CD4-positive, alpha-beta T cell treated with Interleukin-10 for 1 hour (primary cell): ENCODE measurements at regions not wholly inside any gene's neighbourhood (a gene's known extent, or its start where the extent isn't known, plus 50 kb on each side); places are given as distances from the start of the nearest gene placed in this dataset.

Experiments
- DNase-seq: peaks from one replicate; pipeline ENCODE4 v3.0.0-alpha.2; 2020

DNA sequence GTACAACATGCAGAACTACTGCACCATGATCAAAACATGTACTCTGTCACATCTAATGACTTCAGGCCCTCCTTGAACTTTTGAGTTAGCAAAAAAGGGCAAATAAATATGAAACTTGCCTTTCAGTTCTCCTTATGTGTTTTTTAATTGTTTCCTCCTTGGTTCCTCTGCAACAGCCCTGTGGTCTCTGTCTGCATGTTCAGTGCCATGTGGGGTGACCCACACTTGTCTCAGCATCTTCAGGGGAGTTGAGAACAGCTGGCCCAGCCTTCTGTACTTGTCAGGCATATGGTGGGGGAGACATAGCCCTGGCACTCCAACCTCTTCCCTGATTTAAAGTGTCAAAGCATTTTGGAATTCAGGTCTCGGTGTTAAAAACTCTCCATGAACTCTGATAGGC lies 188.0 kb upstream of the PGRMC2 start:
- DNase-seq: no peak

DNA sequence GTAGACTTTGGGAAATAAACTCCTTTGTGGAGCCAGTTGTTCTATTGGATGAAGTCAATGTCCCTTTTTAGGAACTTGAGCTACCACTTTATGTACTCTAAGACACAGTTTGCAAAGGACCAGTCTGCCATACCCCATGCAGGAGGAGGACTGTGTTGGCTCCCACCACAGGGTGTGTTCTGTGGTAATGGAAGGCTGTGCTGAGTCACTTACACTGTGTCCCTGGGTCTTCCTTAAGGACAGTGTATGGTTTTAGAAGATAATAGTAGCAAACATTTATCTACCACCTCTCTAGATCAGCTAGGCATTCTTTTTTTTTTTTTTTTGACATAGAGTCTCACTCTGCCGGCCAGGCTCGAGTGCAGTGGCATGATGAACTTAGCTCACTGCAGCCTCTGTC lies 184.0 kb upstream of the PGRMC2 start:
- DNase-seq: no peak

DNA sequence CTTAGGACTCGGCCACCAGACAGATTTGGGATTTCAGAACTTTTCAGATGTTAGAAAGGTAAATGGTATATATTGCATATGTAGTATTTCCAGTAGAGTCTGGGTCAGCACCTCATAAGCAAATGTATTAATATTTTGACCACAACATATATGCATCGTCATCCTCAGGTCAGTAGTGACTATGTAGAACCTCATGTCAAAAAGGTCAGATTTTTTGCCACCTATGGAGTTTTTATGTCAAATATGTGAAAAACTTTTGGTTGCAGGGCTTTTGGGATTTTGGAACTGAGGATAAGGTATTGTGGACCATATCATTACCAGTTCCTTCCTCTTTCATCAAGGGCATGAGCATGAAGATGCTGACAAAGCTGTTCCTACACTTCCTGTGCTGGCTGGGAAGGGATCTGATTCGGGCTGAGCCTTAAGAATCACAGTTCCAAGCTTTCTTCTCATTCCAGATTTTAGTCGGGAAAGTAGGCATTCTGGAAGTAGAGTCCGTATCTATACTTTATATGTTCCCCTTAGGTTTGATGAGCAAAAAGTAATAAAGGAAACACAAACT lies 183.0 kb upstream of the PGRMC2 start:
- no peak for DNase-seq

DNA sequence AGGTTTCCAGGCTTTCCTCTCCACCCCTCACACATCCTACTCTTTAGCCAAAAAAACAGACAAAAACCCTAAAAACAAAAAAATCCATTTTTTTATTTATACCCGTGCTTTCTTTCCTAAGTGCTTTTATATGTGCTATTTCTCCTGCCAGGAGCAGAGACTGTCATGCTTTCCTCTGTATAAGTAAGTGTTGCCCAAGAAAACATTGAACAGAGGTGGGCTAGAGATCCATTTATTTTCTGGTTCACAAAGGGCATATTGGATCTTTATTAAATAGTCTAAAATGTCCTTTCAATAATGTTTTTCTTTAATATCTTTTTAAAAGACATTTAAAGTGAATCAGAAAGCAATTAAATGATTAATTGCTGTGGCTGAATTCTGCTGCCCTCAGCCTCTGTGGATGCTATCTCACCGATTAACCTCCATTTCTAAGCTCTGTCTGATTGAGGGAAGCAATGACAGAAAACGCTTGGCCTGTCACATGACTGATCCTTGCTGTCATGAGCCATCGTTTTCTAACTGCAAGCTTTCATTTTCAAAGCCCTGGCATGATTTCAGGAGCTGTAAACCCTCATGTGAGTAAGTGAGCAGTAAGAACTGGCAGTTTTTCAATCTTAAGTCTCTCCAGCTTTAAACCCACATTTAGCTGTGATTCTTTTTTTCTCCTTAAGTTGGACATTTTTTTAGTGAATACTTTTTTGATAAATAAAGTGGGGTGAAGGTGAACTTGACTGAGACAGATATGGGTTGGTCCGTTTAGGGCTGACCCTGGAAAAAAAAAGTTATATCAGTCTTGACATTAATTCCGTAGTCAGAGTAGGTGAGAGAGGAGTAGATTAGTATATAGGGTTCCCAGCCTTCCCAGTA lies 180.7 kb upstream of the PGRMC2 start:
- DNase-seq: no peak

DNA sequence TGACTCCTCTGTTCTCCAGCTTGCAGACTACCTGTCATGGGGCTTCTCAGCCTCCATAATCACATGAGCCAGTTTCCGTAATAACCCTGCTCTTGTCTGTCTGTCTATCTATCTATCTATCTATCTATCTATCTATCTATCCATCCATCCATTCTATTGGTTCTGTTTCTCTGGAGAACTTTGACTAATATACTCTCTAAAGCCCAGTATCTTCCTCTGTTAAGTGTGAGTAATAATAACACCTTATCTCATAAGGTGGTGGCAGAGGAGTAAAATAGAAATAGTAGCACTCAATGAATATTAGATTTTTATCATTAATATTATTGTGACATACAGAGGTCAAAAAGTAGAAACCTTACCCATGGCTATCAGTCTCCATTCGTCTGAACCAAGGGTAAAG lies 177.9 kb upstream of the PGRMC2 start:
- DNase-seq: no peak

DNA sequence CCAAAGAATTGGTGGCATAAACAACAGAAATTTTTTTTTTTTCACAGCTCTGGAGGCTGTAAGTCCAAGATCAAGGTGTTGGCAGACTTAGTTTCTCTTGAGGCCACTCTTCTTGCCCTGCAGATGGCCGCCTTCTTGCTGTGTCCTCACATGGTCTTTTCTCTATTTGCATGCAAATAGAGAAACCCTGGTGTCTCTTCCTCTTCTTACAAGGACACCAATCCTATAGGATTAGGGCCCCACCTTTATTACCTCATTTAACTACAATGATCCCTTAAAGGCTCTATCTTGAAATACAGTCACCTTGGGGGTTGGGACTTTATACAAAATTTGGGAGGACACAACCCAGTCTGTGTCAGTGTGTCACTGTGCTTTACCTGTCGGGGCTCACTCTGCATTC lies 175.4 kb upstream of the PGRMC2 start:
- DNase-seq: no peak

DNA sequence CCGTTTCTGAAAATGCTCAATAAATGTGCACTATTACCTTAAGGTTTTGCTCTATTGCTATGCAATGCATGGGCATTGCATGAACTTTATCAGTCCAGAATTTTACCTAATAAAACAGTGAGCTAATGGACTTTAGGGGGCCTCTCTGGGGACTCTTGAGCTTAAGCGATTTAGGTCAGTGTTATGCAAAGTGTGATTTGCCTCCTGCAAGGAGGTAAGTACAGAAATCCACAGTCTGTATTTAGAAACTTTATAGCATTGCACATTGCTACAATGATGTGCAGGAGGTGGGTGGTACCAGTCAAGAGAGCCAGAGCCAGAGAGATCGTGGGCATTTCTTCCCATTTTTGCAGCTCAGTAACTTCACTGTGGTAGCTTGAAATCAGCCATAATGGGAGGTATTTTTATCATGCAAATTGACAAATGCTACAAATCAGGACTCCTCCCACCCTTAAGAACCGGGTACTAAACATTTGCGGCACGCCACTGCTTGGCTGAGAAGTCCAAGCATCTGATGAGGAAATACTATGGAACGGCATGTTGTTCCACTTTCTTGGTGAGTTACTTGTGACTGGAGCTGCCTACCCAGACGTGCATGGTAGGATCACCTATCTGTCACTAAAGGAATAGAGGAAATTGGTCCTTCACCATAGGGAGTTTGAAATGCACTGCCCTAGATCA lies 174.6 kb upstream of the PGRMC2 start:
- no peak for DNase-seq

DNA sequence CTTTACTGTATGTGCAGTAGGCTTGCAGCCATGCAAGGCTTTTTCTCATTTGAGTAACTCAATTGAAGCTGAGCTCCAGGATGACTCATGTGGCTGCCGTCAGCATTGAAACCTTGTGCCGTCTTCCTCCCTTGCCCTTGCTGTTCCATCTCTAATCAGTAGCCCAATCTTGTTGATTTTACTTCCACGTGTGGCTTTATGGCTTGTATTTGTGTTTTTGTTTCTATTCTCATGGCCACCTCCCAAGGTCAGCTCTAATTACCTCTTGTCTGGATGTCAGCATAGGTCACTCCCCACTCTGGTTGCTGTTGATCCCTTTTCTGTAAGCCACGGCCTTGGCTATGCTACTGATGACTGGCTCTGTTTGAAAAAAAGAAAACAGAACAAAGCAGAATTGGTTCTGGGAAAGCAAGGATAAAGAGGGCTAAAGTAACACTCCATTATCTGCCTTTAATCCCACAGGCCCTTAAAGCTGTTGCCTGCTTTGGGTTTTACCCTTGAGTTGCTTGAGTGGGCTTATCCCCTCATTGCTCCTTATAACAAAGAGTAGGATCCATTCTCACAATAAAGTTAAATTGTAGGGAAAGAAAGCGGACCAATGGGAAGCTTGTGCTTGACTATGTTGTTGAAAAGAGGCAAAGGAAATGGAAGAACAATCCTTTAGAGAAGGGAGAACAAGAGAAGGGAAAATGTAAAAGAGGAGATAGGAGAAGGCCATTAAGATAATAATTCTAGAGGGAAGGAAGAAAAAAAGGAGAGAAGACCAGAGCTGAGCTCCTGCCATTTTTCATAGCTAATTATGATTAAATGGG lies 173.9 kb upstream of the PGRMC2 start:
- no peak for DNase-seq

DNA sequence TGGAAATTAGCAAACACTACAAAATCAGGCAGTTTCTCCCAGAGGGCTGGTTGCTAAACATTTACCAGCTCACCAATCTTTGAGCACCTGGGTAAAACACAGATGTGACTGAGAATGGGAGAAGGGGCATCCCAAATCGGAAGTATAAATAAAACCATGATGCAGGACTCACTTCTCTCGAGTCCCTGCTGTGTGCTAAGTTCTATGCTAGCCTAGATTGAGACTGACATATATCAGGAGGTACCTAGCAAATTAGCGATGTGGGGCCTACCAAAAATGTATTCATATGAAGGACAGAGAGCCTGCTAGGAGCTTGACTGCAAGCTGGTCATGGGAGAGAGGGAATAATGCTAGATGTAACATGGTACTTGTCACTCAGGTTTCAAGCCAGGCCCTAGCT lies 171.9 kb upstream of the PGRMC2 start:
- no peak for DNase-seq

DNA sequence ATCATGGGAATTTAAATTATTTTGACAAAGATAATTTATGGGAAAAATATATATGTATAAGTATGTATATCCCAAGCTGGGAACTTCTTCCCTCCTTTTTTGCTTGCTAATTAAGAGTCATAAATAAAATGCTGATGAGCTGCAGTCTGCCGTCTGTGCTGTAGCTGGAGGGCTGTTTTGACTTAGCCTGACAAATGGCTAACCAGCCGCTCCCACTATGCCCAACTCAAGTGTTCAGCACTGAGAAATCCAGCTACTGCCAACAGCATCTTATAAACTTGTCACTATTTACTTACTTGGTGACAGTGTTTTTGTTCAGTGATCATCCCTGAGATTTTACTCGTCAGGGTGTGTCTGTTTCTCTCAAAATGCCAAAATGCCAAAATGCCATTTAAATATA lies 171.2 kb upstream of the PGRMC2 start:
- no peak for DNase-seq

DNA sequence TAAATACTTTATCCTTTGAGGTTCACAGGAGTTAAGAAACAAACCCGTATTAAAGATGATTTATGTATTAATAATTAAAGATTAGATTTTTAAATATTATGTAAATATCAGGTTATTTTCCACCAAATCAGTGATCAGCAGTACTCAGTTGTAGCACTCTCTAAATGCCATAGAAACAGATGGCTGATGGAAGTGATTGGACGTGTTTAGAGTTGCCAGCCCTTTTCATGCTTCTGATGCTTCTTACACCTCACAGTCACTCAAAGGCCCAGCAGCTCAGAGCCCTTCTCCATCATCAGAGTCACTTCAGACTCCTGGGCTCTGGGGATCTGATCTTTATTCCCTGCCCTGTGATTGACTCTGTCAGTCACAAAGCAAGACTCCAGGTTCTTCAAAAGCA lies 170.1 kb upstream of the PGRMC2 start:
- no peak for DNase-seq

DNA sequence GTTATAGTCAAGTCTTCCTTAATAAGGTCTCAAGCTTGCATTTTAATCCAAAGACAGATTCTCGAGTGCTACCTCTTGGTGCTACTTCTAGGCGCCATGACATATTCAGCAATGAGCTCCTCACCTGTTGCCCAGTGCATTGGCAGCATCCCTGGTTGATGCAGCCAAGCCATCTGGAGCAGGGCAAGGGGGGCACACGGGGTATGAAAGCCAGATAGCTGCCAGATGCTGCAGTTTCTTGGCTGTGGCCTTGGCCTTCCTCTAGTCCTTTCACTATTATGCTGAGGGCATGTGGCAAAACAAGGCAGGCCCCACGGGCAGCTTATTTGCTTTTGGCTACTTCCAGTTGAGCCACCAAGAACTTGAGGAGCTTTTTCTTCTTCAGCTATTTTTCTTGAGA lies 168.6 kb upstream of the PGRMC2 start:
- no peak for DNase-seq

DNA sequence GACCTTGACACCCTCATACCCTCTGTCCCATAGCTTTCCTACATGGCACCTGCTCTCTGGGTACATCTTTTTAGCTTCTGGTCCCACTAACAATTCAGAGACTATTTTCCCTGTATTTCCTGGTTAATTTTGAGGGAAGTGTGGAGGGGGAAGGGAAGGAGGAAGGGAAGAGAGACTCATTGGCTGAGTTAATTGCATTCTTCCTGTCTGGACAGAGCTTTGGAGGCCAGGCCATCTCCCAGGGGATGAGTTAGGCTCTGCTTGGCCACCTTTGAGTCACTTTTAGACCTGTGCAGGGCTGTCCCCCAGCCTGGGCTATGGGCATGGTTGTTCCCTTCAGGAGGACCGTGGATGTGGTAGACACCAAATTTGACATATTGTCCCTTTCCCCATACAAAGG lies 167.9 kb upstream of the PGRMC2 start:
- no peak for DNase-seq

DNA sequence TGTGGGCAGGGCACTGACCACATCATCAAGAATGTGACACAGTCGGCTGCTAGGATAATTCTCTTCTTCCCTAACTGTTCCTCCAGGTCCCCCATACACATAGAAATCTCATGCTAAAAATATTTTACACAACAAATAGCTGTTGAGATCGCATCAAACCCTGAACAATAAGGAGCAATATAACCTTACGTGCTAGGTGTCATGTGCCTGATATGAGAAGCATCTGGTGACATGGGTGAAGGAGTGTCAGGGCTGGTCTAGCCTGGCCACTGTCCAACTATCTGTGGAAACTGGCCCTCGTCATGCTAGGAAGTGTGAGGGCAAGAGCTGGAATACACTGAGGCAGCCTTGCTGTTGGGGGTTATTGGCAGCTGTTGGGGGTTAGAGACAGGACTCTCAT lies 167.3 kb upstream of the PGRMC2 start:
- DNase-seq: no peak

DNA sequence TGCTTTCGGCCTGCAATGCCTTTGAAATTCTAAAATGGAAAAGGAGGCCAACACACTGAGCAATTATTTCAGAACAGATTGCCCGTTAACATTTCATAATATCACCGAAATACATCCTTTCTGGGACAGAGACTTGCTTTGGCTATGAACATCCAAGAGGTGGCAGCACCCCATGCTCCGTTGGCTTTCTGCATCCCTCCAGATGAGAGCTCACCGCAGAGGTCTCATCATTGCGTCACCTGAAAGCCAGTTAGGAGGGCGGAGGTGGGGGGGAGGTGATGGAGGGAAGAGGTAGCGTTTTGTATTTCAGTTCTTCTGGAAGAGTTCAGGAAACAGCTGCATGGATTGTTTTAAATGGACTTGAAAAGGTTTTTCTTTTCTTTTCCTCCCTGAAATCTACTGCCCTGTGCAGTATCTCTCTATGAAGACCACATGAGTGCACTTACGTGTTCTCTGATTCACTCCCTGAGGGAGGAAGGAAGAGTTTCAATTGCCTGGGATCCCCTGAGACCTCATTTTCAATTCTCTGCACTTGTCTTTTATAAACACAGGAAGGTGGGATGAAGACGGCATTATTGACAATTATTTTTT lies 166.8 kb upstream of the PGRMC2 start:
- DNase-seq: peak; percentile 56

DNA sequence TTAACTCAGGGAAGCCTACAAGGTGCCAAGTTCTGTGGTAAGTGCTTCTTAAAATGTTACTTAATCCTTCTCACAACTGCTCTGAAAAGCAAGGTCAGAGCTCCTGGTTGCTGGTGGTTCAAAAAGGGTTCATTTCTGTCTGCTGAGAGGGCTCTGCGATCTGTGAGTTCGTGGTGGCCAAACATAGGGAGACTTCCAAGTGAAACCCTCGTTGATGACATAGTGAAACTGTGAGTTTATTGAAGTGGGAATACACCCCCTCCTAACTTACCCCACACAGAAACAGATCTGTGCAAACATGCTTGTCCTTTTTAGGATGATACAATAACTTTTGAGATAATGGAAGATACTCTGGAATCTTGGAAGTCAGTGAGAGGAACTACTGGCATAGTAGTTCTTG lies 164.8 kb upstream of the PGRMC2 start:
- no peak for DNase-seq

DNA sequence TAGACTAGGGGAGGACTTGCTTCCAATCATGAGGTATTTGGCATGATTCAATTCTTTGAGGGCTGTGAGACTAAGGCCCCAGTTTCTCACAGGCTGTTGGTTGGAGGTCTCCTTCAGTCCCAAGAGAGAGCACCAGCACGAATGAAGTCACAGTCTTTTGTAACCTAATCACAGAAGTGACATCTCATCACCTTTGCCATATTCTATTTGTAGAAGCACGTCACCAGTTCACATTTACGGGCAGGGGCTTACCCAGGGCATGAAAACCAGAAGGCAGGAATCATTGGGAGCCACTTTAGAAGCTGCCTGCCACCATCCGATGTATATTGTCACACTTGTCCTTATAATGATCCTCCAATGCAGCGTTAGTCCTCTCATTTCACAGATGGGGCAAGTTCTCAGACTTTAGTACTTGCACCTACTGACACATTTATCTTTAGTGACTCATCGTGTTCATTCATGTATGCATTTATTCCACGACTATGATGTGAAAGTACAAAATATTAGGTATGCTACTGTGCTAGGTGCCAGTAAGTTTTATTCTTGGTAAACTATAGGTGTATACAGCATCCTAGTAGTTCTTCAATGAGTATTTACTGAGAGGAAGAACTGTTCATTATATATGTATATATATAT lies 163.8 kb upstream of the PGRMC2 start:
- no peak for DNase-seq

DNA sequence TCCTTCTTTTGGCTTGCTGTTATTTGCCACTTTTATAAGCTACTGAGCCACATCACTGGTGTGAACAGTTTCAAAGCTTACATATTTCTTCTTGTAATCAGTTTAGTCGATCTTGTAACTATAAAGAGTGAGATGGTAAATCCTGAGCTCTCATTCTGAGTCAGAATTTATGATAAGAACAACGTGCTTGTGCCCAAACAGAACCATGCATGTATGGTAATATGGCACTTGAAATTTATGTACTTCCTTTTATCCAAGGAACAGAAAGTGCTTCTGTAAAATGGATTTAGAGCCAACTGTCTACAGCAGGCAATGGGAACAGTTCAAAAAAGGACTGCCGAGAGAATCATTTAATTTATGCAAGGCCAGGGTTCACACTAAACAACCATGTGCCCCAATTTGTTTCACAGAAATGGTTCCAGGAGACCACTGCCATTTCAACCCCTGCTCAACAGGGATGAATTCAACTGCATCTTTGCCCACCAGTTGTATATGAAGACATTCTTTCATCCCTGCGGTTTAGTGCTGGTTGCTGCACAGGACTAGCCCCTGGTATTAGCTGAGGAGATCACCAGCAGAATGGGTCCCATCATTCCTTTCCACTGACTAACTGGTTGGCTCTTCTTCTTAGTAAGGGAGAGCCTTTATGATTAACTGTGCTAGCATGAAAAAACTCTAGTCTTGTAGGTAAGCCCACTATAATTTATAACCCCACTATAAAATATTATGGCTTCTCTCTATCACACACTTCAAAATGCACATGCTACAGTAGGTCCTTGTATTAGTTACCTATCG lies 162.9 kb upstream of the PGRMC2 start:
- DNase-seq: no peak

DNA sequence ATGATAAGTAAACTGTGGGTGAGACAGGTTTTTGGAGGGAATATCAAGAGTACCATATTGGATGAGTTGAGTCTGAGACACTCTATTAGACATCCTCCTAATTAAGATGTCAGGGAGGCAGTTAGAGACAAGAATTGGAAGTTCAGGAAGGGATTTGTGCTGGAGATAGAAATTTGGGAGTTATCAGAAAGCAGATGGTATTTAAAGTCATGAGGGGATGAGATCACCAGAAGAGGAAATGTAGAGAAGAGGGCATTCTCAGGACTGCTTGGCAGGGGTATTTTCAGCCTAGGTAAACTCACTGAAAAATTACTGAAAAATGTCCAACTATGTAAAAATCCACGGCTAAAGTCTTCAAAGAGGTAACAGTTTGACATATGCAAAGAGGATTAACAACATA lies 161.6 kb upstream of the PGRMC2 start:
- no peak for DNase-seq

DNA sequence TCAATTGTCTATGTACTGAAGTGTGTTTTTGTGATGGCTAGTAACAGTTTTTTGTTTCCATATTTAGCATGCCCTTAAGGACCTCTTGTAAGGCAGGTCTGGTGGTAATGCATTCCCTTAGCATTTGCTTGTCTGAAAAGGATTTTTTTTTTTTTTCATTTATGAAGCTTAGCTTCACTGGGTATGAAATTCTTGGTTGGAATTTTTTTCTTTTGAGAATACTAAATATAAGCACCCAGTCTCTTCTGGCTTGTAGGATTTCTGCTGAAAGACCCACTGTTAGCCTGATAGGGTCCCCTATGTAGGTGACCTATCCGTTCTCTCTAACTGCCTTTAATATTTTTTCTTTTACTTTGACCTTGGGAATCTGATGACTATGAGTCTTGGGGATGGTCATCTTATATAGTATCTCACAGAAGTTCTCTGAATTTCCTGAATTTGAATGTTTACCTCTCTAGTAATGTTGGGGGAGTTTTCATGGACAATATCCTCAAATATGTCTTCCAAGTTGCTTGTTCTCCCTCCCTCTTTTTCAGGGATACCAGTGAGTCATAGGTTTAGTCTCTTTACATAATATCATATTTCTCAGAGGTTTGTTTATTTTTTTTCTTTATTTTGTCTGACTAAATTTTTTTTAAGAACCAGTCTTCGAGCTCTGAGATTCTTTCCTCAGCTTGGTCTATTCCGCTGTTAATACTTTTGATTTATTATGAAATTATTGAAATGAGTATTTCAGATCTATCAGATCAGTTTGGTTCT lies 157.1 kb upstream of the PGRMC2 start:
- no peak for DNase-seq

DNA sequence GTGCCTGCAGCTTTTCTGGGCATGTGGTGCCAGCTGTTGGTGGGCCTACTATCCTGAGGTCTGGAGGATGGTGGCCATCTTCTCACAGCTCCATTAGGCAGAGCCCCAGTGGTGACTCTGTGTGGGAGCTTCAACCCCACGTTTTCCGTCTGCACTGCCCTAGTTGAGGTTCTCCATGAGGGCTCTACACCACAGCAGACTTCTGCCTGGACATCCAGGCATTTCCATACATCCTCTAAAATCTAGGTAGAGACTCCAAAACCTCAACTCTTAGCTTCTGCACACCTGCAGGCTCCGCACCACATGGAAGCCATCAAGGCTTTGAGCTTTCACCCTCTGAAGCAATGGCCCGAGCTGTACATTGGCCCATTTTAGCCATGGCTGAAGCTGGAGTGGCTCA lies 153.3 kb upstream of the PGRMC2 start:
- DNase-seq: no peak
